MM.1S (cell line): ENCODE measurements at regions not wholly inside any gene's neighbourhood (a gene's known extent, or its start where the extent isn't known, plus 50 kb on each side); places are given as distances from the start of the nearest gene placed in this dataset.

Experiments
- CTCF ChIP-seq: fragments of 300-600 bp; sonication (generic); IDR thresholded peaks from 2 replicates; pipeline ENCODE4 v1.5.1; 2016; ENCODE audit warnings: antibody characterized with exemption, low read length, mixed read lengths
- EZH2 ChIP-seq: fragments of 300-600 bp; sonication (generic); optimal IDR thresholded peaks from 2 replicates; pipeline ENCODE3; 2017; ENCODE audit warnings: low read depth, mild to moderate bottlenecking, antibody characterized with exemption, low read length, mixed read lengths
- EZH2phosphoT487 ChIP-seq: fragments of 300-600 bp; sonication (generic); IDR thresholded peaks from 2 replicates; pipeline ENCODE4 v1.6.1; 2018; ENCODE audit warnings: antibody characterized with exemption, low read length

GRCh38 chr1:163609858-163610257 lies 288.1 kb downstream of the NUF2 start:
- TF ChIP-seq EZH2 = no peak
- no peak for TF ChIP-seq CTCF
- TF ChIP-seq EZH2phosphoT487 = no peak
